Retina (tissue), 1 donor: ENCODE measurements at regions not wholly inside any gene's neighbourhood (a gene's known extent, or its start where the extent isn't known, plus 50 kb on each side); places are given as distances from the start of the nearest gene placed in this dataset.

Source experiments
- DNase-seq: peaks from one replicate; pipeline ENCODE4 v3.0.0-alpha.2; 2016

DNA sequence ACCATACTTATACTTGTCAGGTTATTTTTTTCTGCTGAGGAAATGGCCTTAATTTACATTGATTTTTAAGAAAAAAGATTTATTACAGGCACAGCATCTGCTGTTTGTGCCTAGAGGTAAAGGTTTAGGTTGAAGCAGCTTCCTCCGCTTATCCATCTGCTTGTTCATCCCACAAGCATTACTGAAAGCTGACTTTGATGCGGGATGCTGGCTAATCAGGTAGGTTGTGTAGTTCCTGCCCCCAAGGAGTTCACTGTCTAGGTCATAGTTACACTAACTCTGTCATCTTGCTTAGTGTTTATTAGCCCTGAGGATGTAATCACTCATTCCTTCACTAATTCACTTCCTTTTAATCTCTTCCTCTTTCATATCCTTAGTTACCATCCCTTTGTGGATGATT, 377.7 kb upstream of the KAZN start:
- DNase-seq = no peak

DNA sequence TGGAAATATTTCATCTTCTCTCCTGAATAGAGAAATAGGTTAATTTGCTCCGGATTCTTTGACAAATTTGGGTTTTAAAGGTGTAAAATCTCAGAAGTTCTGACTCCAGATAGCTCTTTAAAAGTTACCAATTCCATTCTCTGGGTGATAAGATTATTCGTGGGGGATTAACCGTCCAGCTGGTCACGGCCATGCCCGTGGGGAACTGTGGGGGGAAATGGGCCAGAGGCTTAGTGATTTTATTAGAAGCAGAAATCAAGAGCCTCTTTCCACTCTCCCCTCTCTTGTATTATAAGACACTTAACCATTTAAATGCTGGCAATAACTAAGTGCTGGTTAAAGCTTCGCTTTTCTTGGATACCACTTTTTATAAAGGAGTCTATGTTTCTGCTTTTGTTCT, 376.4 kb upstream of the KAZN start:
- no peak for DNase-seq

DNA sequence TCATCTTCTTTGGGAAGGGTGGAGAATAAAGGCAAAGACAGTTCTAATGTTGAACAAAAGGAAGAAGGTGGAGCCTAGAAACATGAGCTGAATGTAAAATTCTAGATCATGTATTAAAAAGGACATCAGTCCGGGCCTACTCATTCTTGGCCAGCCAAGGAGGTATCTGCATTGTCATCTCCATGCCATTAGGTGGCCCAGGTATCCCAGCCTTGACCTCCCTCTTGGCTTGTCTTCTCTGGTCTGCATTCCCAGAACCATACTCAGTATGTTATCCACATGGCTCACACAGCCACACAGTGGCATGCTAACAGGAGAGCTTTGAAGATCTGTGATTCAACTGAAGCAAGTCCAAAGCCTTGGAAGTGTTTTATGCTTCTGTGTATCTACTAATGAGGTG, 369.8 kb upstream of the KAZN start:
- DNase-seq = no peak

DNA sequence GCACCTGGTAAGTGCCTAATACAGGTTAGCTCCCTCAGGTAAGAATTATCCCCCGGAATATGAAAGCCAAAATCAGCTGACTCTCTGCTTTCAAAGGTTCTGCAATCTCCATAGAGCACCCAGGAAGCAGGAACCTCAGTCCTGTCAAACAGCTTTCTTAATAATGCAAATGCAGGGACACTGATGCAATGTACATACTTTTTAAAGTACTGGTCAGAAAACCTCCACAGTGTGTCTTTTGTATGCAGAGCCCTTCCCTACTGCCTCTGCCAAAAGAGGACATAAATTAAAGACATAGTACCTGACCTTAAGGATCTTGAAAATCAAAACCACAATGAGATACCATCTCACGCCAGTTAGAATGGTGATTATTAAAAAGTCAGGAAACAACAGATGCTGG, 365.0 kb upstream of the KAZN start:
- DNase-seq = no peak

DNA sequence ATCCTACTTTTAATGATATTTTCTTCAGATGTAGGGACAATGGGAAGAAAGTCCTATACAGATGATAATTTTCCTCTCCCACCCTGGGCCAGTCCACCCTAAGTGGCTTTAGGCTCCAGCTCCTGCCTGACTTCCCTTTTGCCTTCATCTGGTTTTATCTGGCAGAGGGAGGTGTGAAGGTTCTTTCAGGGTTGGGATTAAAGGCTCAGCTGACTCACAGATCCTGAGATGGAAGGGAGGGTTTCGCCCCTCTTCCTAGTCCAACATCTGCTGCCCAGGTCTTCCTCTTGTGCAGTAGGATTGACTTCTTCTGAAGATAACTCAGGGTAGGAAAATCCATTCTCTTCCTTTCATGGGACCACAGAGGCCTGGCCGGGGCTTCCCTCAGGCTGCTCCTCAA, 362.4 kb upstream of the KAZN start:
- no peak for DNase-seq

DNA sequence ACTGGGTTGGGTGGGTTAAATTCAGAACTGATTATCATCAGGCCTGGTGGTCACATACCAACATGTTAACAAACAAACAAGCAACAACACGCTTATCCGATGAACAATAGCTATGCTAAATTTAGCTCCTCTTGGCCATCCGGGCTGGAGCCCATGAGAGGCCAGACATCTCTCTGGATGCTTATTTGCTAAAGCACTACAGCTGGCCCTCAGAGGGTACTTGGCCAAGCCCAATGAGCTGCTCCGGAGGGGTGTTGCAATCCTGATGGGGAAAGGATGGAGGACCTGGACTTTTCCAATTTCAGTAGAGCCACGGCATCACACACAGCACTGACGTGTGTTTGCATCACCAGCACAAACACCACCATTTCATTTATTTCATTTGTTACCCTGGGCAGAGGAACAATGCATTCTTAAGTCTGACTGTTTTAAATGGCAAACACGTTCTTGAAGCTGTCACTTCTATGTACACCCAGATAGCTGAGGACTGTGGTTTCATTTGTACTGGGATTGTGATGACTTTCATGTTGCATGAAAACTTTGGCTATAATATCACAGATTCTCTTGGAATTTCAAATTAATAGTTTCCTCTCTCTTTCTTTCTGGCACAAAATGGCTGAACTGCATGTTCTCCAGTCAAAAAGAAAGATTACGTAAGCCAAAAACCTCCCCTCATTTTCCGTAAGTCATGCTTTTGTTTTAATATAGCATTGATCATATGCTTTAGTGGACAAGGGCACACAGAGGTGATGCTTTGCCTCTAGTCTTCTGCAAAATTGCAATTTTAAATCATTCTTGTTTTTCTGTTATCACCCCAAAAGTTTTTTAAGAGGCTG, 359.8 kb upstream of the KAZN start:
- no peak for DNase-seq

DNA sequence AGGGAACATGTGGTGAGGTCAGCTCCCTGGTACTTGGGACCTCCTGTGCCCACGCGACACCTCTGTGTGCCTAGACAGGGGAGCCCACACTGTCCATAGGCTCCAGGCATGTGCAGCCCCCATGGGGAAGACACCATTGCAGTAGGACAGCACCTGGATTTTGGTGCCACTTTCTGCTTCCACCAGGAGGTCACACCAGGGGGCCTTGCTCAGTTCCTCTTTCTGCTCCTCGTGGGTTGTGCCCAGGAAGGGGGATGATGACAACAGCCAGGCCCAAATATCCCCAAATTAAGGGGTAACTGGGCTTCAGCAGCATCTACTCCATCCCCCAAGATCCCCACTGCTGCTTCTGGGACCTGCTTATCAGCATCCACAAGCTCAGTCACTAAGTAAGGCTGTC, 358.2 kb upstream of the KAZN start:
- no peak for DNase-seq

DNA sequence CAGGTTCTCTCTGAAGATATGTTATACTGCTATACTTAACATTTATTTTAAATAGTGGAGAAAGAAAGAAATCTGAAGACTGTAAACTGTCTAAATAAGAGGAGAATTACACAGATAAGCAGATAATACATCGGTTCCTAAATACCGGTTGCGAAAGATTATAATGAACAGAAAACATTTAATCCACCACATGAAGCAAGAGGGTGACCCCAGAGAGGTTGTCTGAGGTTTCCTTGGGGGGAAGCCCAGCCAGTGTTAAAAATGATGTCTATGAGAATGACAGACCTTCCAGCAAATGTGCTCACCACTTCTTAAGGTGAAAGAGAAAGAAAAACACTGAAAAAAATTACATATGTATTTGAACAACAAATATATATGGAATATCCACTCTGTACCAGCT, 356.4 kb upstream of the KAZN start:
- DNase-seq = no peak

DNA sequence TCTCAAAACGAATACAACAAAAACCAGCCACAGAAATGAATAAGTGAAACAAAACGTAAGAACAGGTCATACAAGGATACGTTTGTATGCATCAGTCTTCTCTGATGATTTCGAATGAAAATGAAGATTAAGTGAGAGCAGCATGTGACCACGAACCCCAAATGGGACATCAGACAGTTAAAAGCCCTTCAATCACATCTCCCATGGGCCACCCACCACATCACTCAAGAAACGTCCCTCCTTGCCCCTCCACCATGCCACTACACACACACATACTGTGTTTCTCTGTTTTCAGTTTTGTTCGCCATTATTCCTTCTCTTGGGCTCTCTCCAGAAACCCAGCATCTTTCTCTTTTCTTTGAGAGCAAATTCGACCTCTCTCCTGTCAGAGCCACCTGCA, 355.6 kb upstream of the KAZN start:
- no peak for DNase-seq

DNA sequence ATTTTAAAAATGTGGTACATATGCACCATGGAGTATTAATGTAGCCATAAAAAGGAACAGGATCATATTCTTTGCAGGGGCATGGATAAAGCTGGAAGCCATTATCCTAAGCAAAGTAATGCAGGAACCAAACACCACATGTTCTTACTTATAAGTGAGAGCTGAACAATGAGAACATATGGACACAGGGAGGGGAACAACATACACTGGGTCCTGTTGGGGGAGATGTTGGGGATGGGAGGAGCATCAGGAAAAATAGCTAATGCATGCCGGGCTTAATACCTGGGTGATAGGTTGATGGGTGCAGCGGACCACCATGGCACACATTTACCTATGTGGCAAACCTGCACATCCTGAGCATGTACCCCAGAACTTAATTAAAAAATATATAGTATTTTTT, 352.5 kb upstream of the KAZN start:
- no peak for DNase-seq

DNA sequence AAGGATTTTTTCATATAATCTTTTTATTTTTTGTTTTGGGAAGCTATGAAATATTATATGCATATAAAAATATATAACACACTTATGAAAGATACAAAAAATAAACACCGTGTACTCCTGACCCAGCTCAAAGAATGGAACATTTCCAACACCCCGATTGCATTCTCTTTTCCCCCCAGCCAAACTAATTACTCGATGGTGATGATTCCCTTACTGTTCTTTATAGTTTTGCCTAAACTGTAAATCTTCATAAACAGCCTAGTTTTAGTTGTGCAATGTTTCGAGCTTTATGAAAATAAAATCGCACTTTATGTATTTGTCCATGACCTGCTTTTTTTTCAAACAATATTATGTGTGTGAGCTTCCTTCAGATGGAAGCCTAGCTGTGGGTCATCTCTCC, 352.0 kb upstream of the KAZN start:
- DNase-seq = no peak

DNA sequence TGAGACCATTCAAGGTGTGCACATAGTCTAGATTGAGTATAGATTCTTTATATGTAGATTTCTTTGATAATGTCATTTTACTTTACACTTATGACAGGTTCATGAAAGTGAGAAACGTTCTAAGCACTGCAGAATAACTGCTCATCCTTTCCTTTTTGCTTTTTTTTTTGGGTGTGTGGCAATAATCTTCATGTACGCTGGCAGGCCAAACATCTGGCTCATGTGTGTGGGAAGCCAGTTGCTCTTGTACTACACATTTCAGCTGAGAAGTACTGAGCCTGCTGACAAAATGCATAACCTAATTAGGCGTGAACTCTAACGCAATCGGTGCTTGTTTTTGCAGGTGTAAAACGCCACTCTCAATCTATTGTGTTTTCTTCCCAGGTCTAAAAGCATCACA, 350.8 kb upstream of the KAZN start:
- DNase-seq = no peak

DNA sequence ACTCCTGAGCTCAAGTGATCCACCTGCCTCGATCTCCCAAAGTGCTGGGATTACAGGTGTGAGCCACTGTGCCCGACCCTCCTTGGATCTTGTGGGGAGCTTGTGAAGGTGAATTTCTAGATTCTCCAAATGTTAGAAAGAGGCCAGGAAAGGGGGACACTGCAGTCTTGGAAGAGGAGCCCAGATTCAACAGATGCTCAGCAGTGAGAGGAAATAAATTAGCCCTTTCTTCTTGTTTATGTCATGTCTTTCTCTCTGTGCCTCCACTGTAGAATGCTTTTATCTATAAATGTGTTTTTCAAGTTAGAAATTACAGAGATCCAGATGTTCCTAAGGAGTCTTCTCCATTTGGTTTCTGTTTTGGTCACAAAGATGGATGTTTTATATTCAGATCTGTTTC, 346.6 kb upstream of the KAZN start:
- DNase-seq = no peak

DNA sequence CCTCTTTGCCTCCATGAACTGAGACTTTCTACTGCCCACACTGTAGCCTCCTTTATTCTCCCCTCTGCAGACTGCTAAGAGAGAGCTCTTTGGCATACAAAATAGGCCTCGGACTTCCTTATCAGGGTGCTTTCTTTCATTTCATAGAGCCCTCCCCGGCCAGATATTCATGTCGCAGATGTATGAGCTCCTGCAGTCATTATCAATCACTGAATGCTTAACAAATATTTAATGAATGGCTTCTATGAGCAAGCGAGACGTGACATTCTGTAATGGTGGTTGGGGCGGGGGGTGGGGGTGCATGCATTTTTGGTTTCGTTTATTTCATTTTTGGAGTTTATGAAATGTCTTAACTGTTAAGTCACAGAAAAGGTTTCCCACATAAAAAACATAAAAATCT, 344.8 kb upstream of the KAZN start:
- no peak for DNase-seq

DNA sequence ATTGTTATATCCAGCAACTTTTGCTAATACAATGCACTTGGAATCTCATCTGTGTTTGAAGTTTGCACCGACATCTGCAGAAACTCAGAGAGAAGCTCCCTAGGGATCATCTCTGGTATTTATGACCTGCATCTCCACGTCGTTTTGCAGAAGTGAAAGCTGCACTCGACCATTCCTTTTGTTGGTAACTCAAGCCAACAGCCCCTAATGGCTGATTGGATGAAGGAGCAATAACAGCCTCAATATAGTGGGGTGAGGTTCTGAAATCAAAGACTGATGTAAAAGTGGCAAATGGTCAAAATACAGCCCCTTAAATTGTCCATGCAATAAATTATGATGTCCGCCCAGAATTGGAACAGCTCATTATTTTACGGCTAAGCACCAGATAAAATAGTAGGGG, 344.2 kb upstream of the KAZN start:
- DNase-seq = no peak

DNA sequence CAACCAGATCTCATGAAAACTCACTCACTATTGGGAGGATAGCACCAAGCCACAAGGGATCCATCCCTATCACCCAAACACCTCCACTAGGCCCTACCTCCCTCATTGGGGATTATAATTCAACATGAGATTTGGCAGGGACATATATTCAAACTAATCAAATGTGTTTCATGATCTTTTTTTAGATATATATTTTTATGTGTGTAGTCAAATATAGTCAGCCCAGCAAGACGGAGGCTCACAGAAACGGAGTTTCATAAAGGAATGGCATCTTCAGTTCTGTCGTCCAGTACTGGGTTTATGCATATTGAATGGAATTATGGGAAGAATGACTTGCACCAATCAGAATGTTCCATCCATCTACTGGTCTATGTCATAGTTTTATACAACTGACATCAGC, 343.3 kb upstream of the KAZN start:
- no peak for DNase-seq

DNA sequence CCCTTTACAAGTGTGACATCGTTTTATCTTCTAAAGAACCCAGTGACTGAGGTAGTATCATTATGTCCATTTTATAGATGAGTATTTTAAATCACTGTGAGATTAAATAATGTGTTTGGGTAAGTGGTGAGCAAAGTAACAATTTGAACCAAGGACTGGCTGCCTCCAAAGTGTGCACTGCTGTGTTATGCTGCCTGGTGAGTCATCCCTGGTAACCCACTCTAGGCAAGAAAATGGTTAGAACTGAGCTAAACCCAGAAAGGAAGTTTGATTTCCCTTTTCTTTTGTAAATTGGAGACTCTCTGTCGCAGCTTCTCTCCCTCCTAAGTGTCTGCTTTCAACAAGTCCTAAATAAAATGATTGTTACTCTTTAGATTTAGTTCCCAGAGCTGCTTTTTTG, 342.8 kb upstream of the KAZN start:
- no peak for DNase-seq

DNA sequence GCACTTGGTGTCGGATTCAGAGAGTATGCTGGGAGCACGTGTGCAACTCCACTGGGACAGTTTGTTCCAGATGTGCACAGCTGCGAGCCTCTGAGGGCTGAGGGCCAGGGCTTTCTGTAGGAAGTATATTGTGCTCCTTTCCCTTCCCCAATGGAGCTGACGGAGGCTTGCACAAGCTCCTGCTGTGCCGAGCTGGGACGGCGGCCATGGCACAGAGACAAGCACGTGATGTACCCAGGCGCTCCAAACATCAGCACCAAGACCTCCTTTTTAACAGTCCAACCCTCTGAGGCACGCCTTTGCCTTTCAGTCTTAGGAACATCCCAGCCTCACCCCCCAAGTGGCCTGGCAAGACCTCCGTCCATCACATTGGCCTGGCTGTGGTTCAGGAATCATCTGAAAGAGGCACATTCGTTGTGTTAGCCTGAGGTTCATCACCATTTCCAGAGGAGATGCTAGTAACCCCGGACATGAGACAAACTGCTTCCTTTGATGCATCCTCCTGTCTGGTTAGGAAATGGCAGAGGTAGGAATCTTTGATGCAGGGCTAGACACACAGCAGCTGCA, 339.2 kb upstream of the KAZN start:
- DNase-seq = no peak

DNA sequence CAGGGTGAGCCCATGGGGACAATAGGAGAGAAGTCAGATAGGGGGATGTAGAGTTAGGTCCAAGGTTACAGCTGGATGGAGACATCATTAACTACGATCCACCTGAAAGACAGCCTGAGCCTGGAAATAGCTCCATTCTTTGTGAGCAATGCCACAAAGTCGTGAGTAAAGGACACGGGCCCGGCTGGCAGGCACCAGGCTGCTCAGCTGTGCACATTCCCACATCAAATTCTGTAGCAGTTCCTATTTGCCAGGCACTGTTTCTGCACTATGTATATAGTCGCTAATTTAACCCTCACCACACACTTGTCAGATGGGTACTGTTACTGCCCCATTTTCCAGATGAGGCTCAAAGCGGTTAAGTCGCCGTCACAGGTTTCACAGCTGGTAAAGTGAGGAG, 338.0 kb upstream of the KAZN start:
- DNase-seq = no peak

DNA sequence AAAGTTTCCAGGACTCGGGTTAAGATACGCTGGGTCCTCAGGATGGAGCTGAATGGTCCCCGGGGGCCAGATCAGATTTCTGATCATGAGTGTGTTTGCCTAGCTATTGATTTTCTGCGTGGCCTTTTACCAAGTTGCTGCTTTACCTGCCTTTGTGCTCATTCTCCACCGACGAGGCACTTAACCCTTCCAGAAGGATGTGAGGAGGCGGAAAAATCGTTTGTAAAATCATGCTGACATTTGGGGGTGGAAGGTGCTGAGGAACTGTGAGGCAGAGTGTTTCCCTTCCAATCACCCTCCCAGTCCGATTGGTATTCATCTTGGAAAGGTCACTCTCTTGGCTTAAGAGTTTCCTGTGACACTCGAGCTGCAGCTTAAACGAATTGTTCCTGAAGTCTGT, 337.1 kb upstream of the KAZN start:
- no peak for DNase-seq

DNA sequence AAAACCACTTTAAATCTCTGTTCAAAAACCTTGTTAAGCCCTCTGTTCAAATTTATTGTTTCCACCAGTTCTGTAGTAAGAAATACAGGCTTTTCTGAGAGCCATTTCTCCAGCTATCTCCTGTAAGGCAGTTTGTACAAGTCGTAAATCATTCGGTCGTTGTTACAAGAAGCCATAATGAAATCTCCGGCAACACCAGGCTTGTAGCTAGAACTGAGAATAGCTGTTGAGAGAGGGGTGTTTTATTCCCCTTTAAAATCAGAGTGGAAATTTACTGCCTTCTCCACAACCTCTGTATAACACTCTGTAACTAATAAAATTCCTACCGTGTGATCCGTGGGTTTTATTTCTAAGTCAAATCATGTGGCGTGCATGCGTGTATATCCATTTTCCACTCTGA, 335.8 kb upstream of the KAZN start:
- no peak for DNase-seq

DNA sequence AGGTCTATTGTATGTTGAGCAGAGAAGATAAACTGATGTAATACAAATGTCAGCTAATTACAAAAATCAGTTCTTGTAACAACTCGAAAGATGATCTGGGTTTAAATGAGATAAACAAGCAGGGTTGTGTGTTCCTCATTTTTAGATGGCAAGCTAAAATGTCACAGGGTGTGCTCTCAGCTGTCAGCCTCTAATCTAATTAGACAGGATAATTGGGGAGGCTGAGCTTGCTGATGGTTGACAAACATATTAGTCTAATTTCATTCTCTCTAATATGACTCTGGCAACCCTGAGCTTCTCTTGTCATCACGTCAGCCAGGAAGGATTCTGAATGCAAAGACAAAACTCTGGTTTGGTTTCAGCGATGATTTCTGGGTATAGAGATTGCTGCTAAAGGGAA, 335.3 kb upstream of the KAZN start:
- no peak for DNase-seq

DNA sequence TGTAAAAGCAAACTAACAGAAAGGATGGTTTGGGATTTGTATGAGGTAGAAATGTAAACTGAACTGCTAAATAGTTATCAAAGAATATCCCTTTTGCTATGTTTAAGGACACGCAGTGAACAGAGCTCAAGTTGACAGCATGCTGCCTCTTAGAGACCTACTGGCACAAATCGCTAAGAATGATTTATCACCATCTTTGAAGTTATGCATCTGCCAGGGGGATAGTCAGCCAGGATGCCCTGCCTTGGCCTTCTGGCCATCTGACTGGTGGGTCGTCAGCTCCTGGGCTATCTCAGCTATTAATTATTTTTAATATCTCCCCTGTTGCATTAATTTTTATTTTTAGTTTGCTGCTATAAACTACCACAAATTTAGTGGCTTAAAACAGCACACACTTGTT, 334.8 kb upstream of the KAZN start:
- no peak for DNase-seq

DNA sequence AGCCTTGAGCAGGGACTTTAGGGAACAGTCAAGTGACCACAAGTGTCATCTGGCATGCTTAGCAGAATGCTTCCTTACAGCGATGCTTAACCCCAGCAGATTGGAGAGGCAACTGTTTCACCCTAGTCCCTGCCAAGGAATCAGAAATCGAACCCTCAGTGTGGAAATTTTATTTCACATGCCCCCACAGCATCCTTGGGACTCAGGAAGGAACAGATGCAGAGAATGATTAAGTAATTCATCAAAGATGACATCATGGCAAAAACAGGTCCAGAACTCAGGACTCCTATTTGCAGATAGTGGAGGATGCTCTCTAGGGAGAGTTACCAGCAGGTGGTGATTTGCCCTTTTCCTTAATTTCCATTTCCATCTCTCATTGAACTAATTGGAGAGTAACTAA, 333.0 kb upstream of the KAZN start:
- DNase-seq = no peak

DNA sequence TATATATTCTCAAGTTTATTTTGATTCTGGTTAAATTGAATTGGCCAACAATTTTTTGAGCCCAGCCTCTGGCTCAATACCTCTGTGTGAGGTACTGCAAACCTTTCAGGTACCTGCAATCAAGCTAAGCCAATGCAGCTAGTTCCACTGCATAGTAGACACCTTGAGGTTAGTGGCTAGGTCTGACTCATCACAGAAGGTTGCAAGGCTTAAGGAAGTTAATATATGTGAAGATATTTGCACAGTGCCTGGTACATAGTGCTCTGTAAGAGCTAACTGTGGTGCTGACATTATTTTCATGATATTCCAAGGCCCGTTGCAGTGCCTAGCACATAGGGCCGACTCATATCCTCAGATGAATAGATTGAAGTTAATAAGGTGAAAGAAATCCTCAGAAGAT, 330.5 kb upstream of the KAZN start:
- no peak for DNase-seq
